Inflammatory macrophage treated with lipopolysaccharide for 4 hours (primary cell): ENCODE measurements at regions not wholly inside any gene's neighbourhood (a gene's known extent, or its start where the extent isn't known, plus 50 kb on each side); places are given as distances from the start of the nearest gene placed in this dataset.

Experiments
- DNase-seq: peaks from one replicate; pipeline ENCODE4 v3.0.0-alpha.2; 2020

GRCh38 chr2:8625399-8626300, 56.2 kb upstream of the ID2 start:
- DNase-seq: no peak

- no peak for DNase-seq
These were observed 55.3 kb upstream of the ID2 start for GRCh38 chr2:8626572-8626971.

- no peak for DNase-seq
These were observed 54.7 kb upstream of the ID2 start for GRCh38 chr2:8627019-8627691.

GRCh38 chr2:8627692-8628085, 54.2 kb upstream of the ID2 start:
- no peak for DNase-seq

GRCh38 chr2:8628179-8628865, 53.5 kb upstream of the ID2 start:
- no peak for DNase-seq

GRCh38 chr2:8628866-8629209, 53.0 kb upstream of the ID2 start:
- no peak for DNase-seq

- no peak for DNase-seq
These were observed 52.5 kb upstream of the ID2 start for GRCh38 chr2:8629402-8629801.

GRCh38 chr2:8630676-8631464, 51.0 kb upstream of the ID2 start:
- no peak for DNase-seq

GRCh38 chr2:8631465-8632005, 50.3 kb upstream of the ID2 start:
- no peak for DNase-seq
